NCI-H1436 treated with DMSO at 0.1 percent for 48 hours (cell line): ENCODE measurements at regions not wholly inside any gene's neighbourhood (a gene's known extent, or its start where the extent isn't known, plus 50 kb on each side); places are given as distances from the start of the nearest gene placed in this dataset.

ENCODE experiments used
- DNase-seq: peaks from one replicate; lab custom pipeline; 2025; lab: John Stamatoyannopoulos, UW

DNA sequence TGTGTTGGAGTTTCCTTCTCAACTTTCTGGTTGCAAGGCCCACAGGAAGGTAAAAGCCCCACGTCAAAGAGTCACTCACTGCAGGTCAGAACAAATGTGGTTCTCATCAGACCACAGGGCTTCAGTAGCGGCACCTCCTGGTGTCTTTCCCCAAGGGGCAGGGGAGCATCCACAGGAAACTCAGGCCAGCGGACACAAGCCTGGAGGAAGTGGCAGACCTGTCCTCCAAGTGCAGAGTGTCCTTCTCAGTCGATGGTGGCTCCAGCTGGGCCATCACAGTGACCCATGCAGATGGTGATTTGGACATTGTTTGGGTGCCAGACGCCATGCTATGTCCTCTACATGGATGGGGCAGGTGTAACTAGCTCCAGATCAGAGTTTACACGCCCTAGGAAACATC, 84.9 kb downstream of the ACKR3 start:
- no peak for DNase-seq

DNA sequence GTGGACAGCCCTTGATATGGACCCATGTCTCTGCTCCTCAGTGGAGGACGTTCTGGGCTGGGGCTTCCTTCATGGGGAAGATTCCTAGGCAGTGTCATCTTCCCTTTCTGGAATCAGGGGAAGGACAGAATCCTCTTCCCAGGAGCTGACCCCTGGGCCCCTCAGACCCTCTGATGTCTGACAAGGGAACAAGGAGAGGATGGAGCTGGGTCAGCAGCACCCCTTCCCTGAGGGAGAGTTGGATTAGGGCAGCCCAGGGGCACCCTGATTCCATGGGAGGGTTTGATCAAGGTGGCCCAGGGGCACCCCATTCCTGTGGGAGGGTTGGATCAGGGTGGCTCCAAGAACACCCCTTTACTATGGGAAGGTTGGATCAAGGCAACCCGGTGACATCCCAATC, 86.5 kb downstream of the ACKR3 start:
- no peak for DNase-seq

DNA sequence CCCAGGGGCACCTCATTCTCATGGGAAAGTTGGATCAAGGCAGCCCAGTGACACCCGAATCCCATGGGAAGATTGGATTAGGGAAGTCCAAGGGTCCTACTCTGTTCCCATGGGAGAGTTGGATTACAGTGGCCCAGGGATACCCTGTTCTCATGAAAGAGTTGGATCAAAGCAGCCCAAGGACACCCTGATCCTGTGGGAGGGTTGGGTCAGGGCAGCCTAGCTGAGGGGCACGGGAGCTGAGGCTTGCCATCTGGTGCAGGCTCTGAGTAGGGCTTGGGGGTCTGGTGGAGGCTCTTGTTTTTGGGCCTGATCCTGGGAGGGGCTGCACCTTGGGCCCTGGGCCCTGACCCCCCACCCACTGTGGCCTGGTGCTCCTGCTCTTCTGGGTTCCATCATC, 87.1 kb downstream of the ACKR3 start:
- no peak for DNase-seq

DNA sequence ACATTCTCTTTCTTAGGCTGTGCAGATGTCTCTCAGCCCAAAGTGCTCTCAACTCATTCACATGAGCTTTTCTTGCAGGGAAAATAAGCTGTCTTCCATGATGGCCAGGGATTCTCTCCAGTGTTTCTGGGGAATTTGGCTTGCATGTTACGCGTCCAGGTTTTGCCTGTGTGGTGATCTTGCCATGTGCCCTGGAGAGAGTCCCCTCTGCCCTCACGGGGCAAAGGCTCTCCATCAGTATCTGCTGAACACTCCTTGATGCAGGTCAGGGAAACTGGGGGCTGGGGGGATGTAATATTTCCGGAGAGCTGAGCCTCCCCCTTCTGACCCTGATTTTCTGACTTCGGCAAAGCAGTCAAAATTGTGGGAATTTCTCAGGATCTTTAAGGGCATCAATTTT, 87.6 kb downstream of the ACKR3 start:
- DNase-seq, result no peak

DNA sequence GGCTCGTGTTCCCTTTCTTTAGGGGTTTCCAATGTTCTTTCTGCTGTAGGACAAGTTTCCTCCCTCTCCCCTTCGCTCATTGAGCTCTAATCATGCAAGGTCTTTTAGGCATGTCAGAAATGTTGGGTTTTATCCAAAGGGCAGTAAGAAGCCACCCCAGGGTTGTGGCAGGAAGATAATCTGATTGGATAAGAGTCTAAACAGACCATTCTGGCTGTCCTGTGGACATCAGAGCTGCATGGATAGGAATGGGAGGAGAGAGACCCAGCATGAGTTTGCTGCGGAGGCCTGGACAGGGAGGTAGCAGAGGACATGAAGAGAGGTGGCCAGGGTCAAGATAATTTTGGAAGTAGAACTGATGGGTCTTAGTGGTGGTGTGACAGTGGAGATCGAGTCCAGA, 88.2 kb downstream of the ACKR3 start:
- DNase-seq, result no peak

DNA sequence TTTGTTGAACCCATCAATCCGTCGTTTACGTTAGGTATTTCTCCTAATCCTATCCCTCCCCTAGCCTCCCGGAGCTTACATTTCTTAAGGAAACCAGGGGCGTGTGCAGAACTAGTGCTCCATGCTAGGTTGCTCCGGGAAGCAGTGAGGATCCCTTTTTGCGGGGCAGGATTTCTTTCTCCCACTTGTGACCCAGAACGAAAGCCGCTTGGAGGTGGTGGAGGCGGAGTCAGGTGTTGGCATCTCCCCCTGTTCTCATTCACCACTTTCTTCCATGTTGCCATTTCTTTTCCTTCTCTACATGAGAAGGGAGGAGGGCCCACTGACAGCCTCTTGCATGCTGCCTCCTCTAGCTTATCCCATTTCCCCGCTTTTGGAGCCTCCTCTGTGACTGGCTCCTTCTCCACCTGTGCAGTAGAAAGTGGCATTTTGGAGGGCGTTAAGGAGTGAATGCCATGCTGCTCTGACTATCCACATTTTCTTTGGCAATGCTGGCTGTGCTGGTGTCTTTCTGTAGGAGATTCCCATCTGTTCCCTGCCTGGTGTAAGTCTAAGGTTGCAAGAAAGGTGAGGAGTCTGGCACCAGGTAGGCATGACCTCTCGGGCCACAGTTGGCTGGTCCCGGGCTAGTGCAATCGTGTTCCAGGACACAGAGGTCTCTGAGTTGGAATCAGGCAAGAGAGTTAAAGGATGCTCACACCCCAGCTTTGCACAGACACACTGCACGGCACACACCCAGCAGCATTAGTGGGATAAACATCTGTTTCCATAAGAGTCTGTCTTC, 89.5 kb downstream of the ACKR3 start:
- no peak for DNase-seq

DNA sequence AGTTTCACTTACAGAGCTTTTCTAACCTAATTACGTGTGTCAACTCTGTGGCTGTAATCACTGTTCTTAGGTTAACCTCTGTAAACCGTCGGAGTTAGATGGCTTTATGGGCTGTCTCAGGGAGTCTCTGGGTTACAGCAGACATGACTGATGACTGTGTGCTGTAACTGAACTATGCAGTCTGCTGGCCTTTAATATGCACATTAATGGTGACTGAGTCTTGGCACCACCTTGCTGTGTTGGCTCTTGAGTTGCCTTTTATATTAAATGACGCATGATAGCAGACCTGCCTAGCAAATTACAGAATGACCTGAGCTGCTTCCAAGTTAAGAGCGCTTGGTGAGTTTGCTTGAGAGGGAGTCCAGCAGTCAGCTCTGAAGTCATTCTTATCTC, 90.1 kb downstream of the ACKR3 start:
- DNase-seq, result no peak

DNA sequence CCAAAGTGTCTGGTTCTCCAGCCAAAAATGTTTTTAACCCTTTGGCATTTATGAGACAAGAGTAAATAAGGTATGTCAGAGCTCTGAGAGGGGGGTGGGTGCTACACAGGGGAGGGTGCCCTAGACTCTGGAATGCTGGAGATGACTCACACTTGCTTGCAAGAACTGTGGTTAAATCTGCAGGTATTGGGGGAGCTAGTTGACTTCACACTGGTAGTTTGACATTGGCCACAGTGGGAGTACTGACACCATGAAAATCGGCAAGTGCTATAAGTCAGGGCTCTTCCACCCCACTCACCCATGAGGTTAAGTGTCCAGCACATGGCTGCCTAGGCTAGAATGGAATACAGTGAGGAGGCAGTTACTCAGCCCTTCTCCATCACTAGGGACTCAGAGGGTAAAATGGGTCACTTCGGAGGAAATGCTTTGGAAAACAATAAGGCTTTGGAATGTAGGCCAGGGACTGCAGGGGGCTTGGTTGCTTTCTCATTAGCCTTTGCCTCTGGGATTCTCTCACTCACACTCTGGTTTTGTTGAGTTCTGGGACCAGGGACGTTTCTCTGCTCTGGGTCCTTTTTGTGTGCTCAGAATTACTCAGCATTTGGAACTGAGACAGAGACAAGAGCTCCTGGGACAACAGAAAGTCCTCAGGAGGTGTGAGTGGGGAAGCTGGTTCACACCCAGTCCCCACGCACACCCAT, 91.6 kb downstream of the ACKR3 start:
- no peak for DNase-seq

DNA sequence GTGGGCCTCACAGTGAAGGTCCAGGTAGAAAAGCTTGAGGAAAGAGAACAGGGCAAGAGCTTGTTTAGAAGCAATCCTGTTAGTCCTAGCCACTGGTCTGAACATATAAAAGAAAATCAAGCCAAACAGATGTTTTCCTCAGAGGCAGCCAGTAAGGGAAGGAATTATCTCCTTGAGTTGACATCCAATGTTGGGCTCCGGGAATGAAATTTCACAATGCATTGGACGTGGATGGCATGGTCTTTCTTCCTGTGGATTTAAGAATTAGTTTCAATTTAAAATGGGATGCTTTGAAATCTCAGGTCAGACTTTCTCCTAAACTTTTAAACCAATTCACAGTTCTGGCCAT, 92.1 kb downstream of the ACKR3 start:
- DNase-seq, result no peak

DNA sequence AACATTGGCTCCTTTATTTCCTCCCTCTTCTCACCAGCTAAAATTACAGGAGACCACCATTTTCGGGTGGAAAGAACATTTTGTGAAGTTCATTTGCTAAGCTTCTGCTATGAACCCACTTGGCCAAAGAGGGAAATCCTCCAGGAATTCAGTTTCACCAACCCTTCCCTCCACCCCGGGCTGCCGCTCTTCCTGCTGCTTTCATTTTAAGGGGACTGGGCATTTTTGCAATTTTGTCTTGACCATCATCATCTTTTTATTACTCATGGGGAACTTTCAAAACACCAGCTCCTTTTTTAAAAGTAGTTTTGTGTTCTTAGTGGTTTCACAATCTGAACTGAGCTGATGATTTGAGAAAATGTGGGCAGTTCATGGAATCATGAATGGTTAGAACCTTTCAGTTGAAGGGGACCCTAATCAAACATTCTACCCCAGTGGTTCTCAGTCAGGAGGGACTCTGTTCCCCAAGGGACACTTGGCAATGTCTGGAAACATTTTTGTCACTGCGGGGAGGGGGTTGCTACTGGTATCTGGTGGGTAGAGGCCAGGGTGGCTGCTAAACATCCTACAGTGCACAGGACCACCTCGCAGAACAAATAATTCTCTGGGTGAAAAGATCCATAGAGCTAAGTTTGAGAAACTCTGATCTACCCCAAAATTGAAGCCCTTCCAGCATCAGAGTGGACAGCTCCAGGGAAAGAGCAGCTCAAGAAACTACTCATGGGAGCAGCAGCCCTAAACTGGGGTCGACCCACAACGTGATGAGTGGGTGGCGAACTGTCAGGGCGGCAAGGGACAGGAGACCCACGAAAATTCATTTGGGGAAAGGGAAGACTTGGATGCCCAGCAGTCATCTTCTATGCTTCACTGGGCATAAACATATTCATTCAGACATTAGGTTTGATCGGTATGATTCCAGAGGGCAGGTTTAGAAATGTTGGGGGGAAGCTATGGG, 92.9 kb downstream of the ACKR3 start:
- no peak for DNase-seq

DNA sequence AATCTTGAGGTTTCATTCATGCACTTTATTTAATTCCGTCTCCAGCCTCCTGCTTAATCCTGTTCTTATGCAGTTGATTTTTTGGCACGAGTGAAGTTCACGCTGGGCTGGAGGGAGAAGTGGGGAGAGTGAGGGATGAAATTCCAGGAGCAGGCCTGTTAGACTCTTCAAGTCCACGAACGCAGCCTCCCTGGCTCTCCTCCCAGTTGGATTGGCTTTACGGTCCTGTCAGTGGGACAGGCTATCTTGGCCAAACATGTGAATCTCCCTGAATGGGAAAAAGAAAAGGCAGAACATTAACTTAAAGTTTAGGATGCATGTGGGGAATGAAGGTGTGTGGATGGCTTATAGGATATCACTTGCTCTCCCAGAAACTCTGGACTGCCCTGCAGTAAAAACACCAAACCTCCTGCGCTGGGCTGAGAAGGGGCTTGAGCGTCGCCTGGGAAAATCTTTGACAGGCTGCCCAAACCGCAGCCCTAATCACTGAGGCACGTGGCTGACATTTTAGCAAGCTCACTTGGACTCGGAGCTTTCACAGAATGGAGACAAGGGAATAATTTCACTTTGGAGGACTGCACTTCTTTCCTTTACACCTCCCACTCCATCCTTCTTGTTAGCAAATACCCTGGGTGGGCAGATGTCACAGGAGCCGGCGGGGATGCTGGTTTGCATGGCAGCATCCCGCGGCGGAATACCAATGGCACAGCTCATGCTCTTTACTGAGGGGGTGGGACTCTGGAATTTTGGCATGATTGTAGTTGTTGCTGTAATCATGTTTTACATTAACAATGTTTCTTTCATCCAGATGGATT, 93.9 kb downstream of the ACKR3 start:
- DNase-seq, result no peak

DNA sequence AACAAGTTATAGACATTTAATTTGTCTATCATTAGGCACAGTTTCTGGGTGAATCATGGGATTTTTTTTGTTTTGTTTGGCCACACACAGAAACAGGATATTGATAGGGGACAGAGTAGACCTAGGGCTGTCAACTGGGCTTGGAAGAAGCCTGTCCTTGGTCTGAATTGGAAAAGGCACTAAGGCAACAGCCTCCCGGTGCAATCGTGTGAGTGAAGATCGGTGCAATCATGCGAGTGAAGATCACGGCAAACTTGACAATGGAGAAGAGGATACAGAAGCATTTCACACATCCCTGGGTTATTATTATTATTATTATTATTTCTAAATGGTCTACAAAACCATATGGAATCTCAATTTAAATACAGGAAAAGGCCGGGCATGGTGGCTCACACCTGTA, 94.5 kb downstream of the ACKR3 start:
- no peak for DNase-seq

DNA sequence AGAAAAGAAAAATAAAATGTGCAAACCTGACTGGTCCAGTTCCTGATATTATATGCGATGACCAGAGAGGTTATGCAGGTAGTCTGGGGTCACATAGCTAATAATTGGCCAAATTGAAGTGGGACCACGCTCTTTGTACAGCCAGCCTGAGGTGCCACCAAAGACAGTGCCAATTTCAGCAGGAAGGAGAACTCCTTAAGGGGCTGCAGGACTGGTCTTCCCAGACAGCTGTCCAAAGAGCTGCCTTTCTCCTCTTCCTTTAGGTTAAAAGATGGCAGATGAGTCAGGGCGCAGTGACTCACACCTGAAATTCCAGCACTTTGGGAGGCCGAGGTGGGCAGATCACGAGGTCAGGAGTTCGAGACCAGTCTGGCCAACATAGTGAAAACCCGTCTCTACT, 95.5 kb downstream of the ACKR3 start:
- DNase-seq, result no peak

DNA sequence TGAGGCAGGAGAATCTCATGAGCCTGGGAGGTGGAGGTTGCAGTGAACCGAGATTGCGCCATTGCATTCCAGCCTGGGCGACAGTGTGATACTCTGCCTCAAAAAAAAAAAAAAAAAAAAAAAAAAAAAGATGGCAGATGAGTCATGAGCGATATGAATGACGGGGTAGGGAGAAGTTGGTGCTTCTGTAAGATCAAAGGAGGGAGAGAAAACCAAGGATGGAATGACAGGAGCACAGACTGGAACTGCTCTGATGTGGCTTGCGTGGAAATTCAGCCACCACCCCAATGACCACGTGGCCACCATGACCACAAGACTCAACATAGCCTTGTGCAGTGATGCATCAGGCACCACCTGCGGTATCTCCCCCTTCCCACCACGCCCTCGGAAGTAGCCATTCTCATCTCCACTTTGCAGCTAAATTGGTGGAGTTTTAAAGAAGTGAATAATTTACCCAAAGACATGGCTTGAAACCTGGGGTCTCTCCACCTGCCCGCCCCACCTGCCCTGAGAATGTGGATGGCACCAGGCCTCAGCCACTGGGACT, 96.0 kb downstream of the ACKR3 start:
- DNase-seq, result no peak

DNA sequence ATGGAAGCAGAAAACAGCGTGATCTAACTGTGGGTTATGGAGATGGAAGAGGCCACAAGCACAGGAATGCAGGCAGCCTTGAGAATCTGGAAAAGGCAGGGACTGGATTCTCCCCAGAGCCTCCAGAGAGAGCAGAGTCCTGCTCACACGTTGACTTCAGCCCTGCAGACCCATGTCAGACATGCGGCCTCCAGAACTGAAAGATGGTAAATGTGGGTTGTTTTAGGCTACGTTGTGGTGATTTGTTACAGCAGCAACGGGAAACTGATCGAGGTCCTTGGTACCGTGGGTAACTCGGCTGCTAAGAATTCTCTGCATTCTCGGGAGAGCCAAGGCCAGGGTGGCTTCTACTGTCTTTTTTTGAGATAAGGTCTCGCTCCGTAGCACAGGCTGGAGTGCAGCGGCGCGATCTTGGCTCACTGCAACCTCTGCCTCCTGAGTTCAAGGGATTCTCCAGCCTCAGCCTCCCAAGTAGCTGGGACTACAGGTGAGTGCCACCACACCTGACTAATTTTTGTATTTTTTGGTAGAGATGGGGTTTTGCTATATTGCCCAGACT, 97.1 kb downstream of the ACKR3 start:
- DNase-seq, result no peak

DNA sequence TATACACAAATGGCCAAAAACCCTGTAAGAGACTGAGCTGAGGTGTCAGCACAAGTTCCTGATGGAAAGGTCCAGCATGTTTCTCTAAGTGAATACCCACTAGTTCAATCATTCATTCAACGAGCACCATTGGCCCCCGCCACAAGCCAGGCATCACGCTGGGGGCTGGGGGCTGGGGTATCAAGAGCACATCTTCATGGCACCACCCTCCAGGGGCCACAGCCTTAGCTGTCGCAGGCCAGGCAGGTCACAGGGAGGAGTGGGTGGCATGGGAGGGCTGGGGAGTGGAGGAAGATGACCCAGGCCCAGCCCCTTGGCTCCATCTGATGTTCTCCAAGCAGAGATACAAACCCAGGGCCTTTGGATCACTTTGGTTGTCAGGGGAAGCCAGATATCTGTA, 97.9 kb downstream of the ACKR3 start:
- DNase-seq, result no peak

DNA sequence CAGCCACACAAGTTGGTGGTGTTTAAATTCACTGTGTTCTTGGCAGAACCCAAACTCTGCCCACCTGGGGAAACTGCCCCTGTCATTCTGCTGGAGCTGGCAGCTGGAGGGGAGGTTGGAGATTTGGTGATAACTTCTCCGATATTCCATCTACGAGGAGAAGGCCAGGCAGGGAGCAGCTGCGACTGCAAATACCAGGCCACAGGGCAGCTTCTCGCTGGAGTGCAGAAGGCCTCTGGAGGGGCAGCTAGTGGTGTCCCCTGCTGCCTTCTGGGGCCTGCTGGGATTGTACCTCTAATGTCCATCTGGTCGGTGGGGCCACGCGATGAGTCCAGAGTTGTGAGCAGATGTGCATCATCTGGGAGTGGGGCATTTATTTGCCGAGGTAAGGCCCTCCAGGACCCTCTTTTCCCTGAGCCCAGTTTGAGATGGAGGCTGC, 98.9 kb downstream of the ACKR3 start:
- no peak for DNase-seq

DNA sequence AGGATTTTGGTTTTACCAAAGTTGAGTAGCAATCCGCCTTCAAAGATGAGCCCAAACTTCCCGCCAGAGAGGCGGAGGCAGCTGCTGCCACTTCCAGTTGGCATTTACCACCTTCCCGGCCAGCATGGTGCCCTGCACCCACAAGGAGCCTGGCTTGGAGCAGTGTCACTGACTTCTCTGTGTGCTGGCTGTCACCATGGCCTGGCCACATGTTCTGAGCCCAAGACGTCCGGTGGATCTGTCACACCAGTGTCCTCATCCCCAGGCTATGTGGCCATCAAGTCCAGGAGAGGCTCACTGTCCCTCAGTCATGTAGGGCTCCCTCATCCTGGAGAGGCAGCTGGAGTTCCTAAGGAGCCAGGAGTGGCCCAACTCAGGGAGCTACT, 100.6 kb downstream of the ACKR3 start:
- no peak for DNase-seq

DNA sequence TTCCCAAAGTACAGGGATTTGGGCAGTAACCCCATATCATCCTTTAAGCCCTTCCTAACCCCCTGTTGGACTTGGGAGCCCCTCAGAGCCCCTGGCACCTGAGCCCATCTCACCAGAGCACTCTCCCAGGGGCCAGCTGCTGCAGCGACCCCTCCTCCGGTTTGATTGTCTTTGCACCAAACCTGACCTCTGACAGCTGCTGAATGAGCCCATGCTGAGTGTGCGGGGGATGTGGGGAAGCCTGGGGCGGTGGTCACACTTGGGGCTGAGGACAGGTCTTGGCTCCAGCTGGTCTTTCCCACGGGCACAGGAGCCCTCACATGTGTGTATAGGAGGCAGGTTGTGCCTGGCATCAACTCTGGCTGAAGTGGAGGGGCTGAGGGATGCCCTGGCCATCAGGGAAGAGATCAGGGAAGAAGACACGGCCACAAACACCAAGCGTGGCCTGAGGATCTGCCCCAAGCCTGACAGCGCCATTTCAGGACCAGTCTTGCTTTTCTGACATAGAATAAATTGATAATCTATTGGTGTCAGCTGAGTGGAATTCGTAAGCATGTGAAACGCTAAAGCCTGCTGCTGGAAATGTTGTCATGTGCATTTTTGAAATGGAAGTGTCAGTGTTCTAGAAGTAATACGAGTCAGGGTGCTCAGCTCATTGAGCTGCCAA, 102.4 kb downstream of the ACKR3 start:
- no peak for DNase-seq

DNA sequence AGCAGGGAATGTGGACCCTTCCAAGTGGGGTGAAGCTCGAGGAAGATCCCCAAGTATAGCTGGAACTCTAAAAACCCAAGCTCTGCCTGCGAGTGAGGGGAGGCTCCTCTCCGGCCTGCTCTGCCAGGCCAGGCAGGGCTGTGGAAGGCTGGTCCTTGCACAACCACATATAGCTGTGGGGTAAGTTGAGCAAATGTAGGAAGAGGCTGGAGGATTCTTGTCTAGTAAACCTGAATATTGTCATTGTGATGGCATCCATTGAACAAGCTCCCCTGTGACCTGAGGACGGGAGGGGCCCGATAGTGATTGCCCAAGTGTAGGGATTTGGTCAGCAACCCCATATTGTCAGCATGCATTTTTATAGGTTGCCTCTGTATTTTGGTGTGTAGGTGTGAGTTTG, 103.0 kb downstream of the ACKR3 start:
- DNase-seq, result no peak
